ENCODE measurements at regions not wholly inside any gene's neighbourhood (a gene's known extent, or its start where the extent isn't known, plus 50 kb on each side); places are given as distances from the start of the nearest gene placed in this dataset.

DNA sequence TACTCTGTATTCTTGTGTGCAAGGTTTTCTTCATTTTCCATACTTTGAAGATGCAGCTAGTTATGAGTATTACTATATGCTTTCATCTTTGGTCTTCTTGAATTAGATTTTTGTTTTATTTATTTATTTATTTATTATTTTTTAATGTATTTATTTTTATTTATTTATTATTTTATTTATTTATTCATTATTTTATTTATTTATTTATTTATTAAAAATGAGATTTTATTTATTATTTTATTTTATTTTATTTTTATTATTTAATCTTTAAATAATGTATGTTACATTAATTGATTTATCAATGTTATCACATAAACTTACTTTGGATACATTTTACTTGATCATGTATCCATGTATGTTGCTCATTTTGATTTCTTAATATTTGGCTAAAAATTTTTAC, 132.3 kb upstream of the GALNT13 start:
- Histone ChIP-seq H3K23ac (ENCODE audit: insufficient read length, low read depth, low read length) (no peak overlapping the region), H3K9ac (ENCODE audit: extremely low read depth, insufficient read length, low read length) (no peak overlapping the region), H3K14ac (ENCODE audit: insufficient read depth, low read length) (no peak overlapping the region), H3T11ph (ENCODE audit: low read length) (no peak overlapping the region), H2BK12ac (ENCODE audit: insufficient read length, low read depth, low read length) (no peak overlapping the region), H3K79me2 (ENCODE audit: insufficient read depth, low read length) (no peaks in the 10 kb centered on the region), H3K4me2 (ENCODE audit: insufficient read depth, insufficient read length, low read length) (no peak overlapping the region), H3K79me1 (ENCODE audit: insufficient read depth, low read depth, low read length, poor library complexity, severe bottlenecking) (no peaks in the 10 kb centered on the region), H3K18ac (ENCODE audit: insufficient read length, low read depth, low read length) (no peak overlapping the region), H3K56ac (ENCODE audit: insufficient read length, low read depth, low read length) (no peak overlapping the region), H2BK20ac (ENCODE audit: low read depth, low read length, poor library complexity, severe bottlenecking) (no peak overlapping the region), H4K5ac (ENCODE audit: insufficient read length, low read depth, low read length) (no peak overlapping the region), H2BK15ac (ENCODE audit: low read depth, low read length) (no peak overlapping the region), H3K9me3 (ENCODE audit: control insufficient read depth, low read depth, low read length) (no peaks in the 10 kb centered on the region), H2BK5ac (ENCODE audit: insufficient read length, low read length) (no peak overlapping the region), H4K20me1 (ENCODE audit: control insufficient read depth, insufficient read depth, insufficient read length) (no peaks in the 10 kb centered on the region), H2AK5ac (ENCODE audit: insufficient read length, low read length) (no peak overlapping the region), H3K4me1 (ENCODE audit: insufficient read depth, low read length) (no peaks in the 10 kb centered on the region), H3K27ac (ENCODE audit: insufficient read length, low read depth, low read length) (no peak overlapping the region), H4K91ac (ENCODE audit: insufficient read length, low read depth, low read length) (no peak overlapping the region), H4K8ac (replicated peaks; ENCODE audit: insufficient read length, low read depth, low read length) (no peak overlapping the region), H3K27me3 (ENCODE audit: insufficient read depth, low read length) (no peaks in the 10 kb centered on the region), H3K4ac (ENCODE audit: low read depth, low read length) (no peak overlapping the region), H3K23me2 (ENCODE audit: insufficient read length, low read depth, low read length, poor library complexity, severe bottlenecking) (no peaks in the 10 kb centered on the region), H2AFZ (ENCODE audit: low read length) (no peak overlapping the region), H2BK120ac (ENCODE audit: low read depth, low read length, poor library complexity, severe bottlenecking) (no peak overlapping the region)
- H3K27me3 Mint-ChIP-seq (ENCODE audit: low read depth) = no peaks in the 10 kb centered on the region
- no peaks in the 10 kb centered on the region for H3K4me1 Mint-ChIP-seq
- TF ChIP-seq, protein P1, sequence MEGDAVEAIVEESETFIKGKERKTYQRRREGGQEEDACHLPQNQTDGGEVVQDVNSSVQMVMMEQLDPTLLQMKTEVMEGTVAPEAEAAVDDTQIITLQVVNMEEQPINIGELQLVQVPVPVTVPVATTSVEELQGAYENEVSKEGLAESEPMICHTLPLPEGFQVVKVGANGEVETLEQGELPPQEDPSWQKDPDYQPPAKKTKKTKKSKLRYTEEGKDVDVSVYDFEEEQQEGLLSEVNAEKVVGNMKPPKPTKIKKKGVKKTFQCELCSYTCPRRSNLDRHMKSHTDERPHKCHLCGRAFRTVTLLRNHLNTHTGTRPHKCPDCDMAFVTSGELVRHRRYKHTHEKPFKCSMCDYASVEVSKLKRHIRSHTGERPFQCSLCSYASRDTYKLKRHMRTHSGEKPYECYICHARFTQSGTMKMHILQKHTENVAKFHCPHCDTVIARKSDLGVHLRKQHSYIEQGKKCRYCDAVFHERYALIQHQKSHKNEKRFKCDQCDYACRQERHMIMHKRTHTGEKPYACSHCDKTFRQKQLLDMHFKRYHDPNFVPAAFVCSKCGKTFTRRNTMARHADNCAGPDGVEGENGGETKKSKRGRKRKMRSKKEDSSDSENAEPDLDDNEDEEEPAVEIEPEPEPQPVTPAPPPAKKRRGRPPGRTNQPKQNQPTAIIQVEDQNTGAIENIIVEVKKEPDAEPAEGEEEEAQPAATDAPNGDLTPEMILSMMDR (conservative IDR thresholded peaks at IDR 0.05) = no peak
- DNase-seq = no peak
- 0 out of 5 replicates have a peak, but pooled peaks cover 0 to 3% of the 10 kb centered on the region in 2 experiments for H3K9me3 Mint-ChIP-seq
- H3K27ac Mint-ChIP-seq = no peak overlapping the region
- no peaks in the 10 kb centered on the region; a peak in 1 of 7 replicates for H3K36me3 Mint-ChIP-seq (ENCODE audit: insufficient read depth in 1 of 3, low read depth in 3 of 3)
- H3K4me3 Mint-ChIP-seq = no peak overlapping the region
